DMS 273 (cell line): ENCODE measurements at regions not wholly inside any gene's neighbourhood (a gene's known extent, or its start where the extent isn't known, plus 50 kb on each side); places are given as distances from the start of the nearest gene placed in this dataset.

ENCODE experiments used
- DNase-seq: peaks from one replicate; lab custom pipeline; 2025; ENCODE audit not compliant: unreplicated experiment; lab: John Stamatoyannopoulos, UW

DNA sequence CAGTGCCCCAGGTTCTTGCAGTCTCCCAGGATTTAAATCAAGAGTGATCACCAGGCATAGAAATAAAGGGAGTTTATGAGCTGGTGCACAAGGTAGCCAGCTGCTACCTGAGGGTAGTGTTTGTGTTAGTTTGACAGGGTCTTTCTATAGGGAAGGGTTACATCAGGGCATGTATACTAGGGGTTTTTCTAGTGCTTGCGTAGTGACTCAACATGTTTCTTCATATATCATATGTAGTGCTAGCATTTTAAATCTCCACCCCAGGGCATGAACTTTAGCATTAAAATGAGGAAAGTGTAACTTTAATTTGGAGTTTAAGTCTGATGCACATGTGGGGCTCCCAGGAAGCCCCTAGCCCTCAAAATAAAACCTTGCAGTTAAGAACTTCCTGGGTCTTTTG lies 86.5 kb upstream of the TNR start:
- no peak for DNase-seq

DNA sequence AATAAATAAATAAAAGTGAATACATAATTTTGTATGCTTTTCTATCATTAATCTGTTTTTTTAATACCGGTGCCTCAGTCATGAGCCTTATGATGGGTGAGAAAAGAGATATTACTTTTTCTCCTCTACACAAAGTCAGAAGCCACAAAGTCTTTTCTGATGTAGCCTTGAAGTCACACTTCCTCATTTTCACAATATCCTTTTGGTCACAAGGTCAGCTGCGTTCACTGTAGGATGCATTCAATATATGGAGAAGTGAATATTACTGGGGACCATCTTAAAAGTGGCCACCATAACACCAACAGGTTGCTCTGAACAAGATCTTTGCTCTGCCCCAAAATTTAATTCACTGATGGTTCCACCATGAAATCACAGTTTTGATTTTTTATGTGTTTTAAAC lies 83.3 kb upstream of the TNR start:
- no peak for DNase-seq

DNA sequence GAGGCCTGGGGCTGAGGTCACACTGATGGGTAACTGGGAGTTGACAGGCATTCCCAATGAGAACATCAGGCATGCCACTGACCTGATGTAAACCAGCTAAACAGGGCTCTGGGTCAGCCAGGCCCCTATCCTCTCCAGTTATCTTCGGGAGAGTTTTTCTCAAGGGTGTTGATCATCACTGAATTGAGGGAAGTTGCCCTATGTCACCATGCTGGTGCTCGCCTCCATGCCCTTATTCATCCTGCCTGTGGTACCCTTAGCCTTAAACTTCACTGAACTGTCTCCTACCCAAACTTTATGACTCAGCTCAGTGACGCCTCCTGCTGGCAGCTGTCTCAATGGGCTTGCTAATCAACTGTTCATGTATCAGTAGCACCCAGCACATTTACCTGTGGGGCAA lies 80.7 kb upstream of the TNR start:
- peak; percentile 66 for DNase-seq

DNA sequence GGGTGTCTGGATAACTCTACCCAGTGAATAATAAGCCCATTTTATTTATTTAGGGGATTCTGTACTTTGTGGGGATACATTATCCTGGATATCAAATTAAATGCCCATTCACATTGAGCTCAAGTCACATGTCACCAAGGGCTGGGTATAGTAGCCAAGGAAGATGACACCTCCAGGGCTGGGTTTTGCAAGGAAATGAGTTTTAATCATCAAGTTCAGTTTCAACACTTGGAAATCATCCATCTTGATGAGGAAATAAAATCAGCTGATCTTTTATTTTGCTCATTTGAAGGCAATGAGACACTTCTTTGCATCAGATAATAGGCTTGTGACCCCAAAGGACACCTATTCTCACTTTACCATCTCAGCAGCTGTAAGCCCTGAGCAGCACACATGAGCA lies 80.0 kb upstream of the TNR start:
- DNase-seq: no peak

DNA sequence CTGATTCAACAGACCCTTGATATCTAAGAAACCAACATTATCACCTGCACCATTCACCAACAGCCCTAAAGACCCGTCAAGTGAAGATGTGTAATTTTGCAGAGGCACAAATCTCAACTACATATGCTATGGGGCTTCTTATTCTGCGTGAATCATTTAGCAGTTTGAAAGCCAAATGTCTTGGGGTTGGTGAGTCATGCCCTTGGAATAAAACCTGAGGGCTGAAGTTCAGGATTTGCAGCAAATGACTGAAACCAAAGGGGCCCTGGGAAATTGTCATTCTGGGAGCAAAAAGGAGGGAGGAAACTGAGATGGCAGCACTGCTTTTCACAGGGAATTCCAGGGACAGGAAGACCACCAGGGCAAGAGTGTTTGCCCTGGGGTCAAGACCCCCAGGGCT lies 79.2 kb upstream of the TNR start:
- DNase-seq: no peak

DNA sequence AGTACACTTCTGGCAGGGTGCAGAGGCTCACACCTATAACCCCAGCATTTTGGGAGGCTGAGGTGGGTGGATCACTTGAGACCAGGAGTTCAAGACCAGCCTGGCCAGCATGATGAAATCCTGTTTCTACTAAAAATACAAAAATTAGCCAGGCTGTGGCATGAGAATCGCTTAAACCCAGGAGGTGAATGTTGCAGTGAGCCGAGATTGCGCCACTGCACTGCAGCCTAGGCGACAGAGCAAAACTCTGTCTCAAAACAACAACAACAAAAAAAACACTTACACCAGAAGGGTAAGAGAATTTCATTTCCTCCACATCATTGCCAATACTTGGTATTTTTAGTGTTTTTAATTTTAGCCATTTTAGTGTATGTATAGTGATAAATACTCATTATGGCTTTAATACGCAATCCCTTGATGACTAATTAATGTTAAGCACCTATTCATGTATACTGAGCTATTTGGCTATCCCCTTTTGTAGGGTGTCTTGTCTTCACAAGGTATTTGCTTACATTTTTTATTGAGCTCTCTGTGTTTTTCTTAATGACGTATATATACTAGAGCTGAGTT lies 77.1 kb upstream of the TNR start:
- DNase-seq: no peak

DNA sequence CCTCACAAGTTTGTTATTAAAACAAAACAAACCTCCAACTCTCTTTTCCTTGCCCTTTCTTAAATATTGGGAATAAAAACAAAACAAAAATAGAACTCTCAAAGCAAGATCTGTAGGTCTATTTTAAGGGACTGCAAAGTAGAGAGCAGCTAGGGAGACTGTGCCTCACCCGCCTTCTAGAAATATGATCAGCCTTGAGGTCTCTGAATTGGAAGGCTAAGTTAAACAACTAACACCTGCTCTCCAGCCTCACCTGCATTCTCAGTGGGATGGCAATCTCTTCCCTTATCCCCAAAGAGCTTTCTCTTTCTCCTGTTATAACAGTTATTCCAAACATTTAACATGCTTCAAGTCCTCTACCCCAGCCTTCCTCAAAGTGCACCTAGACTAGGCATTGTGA lies 75.5 kb upstream of the TNR start:
- no peak for DNase-seq

DNA sequence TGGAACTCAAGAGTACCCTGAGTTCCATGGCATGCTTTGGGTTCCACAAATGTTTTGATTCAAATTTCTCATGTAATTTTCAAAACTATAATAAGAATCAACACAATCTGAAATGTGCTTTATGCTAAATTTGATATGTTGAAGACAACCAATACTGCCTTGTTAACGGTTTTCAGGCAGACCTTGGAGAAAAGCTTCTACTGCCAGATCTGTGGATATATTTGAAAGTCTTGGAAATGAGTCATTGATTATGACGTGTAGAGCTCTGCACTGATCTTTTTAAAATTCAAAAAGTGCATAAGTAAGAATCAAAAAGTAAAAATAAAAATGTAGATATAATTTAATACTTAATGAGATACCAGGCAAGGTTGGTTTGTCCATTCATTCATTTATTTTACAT lies 74.0 kb upstream of the TNR start:
- DNase-seq: no peak

DNA sequence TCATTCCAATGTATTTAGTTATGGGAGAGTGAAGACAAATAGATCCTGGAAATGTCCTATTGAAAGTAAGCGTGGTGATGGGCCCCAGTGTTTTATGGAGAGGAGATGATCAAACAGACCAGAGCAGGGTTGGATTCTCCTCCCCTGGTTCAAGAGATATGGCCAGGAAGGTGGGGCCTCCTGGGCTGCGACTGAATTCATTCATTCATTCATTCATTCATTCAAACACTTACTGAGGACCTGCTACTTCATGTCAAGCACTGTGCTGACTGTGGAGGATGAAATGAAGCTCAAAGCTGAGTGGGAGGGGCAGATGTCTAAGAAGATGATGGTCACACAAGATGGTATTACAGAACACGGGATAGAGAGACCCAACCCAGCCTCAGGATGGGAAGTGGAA lies 71.5 kb upstream of the TNR start:
- no peak for DNase-seq

DNA sequence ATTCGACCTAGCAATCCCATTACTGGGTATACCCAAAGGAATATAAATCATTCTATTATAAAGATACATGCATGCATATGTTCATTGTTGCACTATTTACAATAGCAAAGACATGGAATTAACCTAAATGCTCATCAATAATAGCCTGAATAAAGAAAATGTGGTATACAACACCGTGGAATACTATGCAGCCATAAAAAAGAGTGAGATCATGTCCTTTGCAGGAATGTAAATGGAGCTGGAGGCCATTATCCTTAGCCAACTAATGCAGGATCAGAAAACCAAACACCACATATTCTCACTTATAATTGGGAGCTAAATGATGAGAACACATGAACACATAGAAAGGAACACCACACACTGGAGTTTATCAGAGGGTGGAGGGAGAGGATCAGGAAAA lies 69.5 kb upstream of the TNR start:
- no peak for DNase-seq

DNA sequence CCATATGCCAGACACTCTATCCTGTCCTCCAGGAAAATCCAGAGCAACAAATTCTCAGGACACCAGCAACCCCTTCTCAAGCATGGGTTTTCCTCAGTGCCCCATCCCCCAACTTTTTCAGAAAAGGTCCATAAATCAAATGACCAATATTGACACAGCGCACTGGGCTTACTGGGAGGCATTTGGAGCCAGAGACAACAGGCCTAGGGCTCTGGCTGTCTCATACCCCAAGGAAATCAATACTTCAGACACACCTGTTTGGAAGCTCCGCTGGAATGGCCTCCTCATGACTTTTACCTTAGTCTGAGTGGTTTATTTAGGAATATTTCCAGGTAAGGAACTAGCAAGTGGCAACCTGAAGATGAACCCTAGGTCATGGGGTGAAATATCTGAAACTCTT lies 66.9 kb upstream of the TNR start:
- no peak for DNase-seq

DNA sequence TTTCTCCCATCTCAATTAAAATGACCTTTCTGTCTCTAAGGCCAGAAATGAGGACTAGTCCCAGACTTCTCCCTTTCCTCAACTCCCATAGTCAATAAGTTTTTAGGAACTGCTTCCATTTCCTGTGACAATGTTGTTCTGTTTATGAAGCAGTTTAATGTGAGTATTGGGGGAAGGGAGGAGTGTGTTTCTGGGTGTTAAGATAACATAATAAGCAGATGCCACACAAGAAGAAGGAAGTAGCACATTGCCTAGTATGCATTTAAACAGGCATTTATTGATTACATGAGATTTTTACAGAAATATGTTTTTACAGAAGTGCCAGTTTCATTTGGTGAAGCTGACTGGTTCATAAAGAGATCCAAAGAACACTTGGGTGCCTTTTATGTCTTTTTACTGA lies 65.6 kb upstream of the TNR start:
- no peak for DNase-seq

DNA sequence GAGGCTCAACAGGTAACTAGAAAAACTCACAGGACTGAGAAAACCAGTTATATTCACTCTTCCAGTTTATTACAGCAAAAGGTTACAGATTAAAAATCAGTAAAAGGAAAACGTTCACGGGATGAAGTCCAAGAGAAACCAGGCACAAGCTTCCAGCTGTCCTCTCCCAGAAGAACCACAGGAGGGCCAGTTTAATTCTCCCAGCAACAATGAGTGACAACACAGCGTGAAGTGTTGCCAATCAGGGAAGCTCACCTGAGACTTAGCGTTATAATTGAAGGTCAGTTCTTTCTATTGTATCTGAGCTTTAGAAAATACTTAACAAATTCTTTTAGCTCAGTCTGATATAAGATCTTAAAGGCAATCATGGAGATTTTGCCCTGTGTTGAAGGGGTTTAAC lies 65.2 kb upstream of the TNR start:
- peak; percentile 18 for DNase-seq

DNA sequence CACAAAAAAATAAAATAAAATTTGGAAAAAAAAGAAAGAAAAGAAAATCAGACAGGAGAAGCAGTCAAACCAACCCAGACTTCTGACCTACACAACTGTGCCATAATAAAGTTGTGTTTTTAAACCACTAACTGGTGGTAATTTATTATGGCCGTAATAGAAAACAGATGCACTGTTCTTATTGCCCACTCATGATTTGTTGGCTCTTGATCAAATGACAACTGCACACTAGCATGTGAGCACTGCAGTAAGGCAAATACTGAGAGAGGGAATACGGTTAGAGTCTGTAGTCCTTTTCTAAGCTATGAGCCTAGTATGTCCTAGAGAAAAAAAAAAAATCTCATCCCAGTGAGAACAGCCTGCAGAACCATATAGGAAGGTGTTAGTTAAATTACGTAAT lies 61.2 kb upstream of the TNR start:
- DNase-seq: no peak

DNA sequence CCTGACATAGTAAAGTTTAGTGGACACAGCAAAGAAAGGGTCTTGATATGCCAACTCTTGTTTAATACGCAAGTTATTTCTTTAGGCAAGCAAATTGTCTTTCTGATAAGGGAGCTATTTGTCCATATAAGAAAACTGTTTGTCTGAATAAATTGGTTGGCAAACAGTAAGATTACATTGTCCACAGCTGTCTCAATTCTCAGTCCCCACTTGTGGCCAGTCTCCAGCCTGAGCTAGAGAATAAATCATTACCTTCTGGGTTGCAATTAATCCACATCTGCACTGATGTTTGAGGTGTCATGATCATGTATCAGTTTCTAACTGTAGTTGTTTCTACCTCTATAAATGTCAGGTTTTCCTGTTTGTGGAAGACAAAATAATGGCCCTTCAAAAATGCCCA lies 60.0 kb upstream of the TNR start:
- DNase-seq: no peak

DNA sequence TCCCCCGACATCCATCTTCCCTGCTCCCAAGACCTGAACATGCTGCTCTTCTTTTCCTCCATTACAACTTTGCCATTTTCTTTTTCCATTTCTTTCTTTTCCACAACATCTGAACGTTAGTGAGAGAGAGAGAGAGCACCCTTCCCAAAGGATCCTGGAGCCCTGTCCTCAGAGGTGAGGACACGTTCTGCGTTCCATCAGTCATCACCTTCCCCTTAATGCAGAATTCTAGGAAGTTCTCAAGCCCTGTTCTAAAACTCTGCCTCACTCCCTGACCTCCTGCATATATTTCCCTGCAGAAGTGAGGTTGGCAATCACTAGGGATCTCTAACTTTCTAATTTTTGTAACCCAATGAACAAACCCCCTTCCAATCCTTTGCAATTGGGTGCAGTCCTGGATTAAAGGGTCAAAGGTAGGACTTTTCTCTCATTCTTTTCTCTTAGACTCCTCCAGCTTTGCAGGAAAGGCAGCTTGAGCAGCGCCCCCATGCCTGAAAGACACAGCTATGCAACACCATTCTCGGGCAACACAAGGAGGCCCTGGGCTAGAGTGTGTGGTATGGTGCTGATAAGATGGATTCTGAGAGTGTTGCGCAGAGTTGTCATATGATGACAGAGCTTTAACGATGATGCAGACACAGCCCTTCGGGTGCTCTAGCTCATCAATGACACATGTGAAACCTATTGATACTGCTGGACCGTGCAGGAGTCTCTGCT lies 59.2 kb upstream of the TNR start:
- DNase-seq: no peak

DNA sequence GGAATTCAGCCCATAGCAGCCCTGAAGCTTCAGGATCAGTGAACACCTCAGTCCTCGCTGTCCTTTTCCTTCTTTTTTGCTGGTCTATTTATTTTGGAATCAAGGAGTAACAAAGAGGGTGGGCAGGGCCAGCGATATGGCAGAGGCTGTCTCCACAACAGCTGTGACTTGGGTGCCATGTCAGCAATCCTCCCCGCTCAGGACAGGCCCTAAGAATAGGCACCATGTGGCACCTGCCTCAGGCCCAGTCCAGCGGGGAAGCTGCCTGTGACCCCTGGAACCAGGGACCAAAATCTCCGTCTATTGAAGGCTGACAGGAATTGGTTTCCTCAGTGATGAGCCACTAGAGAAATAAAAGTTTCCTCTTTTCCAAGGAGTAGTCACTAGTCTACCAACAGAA lies 58.6 kb upstream of the TNR start:
- no peak for DNase-seq

DNA sequence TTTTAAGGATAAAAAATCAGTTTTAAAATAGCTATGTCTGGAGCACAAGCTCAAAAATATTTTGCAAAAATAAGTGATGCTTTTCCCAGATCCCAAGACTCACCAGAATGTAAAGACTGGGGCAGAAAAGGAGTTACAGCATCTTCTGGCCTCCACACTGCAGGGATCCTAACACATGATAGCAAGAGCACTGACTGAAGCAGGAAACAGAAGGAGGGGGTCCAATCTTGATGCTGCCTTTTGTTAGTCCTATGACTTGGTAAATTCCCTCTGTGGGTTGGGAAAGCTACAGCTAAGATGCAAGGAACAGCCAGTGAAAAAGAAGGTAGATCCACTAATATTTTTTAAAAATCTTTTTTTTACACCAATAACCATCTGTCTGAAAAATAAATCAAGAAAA lies 54.2 kb upstream of the TNR start:
- DNase-seq: no peak

DNA sequence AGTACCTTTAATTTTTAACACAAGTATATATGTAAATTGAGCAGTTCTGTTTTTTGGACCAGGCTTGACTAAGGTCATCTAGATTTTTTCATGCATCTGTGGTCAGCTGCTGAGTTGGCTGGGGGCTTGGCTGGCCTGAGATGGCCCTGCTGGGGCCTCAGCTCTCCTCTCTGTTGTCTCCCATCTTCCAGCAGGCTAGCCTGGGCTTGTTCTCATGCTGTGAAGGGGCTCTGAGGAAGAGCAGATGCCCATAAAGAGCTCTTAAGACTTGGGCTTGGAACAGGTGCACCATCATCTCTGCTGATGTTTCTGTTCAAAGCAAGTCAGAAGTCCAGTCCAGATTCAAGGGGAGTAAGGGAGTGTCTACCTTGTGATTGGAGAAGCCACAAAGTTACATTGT lies 51.2 kb upstream of the TNR start:
- peak; percentile 44 for DNase-seq

DNA sequence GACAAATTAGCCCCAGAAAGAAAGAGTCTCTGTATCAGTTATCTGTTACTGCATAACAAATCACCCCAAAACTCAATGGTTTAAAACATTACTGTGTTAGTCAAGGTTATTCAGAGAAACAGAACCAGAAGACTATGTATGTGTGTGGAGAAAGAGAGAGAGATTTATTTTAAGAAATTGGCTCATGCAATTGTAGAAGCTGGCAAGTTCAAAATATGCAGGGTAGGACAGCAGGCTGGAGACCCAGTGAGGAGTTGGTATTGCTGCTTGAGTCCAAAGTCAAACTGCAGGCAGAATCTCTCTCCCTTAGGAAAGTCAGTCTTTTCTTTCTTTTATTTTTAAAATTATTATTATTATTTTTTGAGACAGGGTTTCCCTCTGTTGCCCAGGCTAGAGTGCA lies 50.2 kb upstream of the TNR start:
- DNase-seq: no peak
